Chondrocyte (in vitro differentiated cells): ENCODE measurements at regions not wholly inside any gene's neighbourhood (a gene's known extent, or its start where the extent isn't known, plus 50 kb on each side); places are given as distances from the start of the nearest gene placed in this dataset.

Experiments used
- DNase-seq: peaks from one replicate; pipeline ENCODE4 v3.0.0; 2021; ENCODE audit warnings: mixed read lengths, low spot score
- H3K27ac Mint-ChIP-seq: one replicate; pipeline ENCODE4 v1.8.0; 2021; ENCODE audit warnings: mild to moderate bottlenecking, moderate library complexity, mixed read lengths; ENCODE audit not compliant: unreplicated experiment
- H3K27me3 Mint-ChIP-seq: 2 replicates; pipeline ENCODE4 v1.8.0; 2021; ENCODE audit warnings: low read depth, mixed read lengths
- H3K36me3 Mint-ChIP-seq: 2 replicates; pipeline ENCODE4 v1.8.0; 2021; ENCODE audit warnings: low read depth, mixed read lengths
- H3K4me1 Mint-ChIP-seq: 2 replicates; pipeline ENCODE4 v1.8.0; 2021; ENCODE audit warnings: low read depth, mild to moderate bottlenecking, mixed read lengths
- H3K4me3 Mint-ChIP-seq: one replicate; pipeline ENCODE4 v1.8.0; 2021; ENCODE audit warnings: mild to moderate bottlenecking, moderate library complexity, mixed read lengths; ENCODE audit not compliant: unreplicated experiment
- H3K9me3 Mint-ChIP-seq: 2 replicates; pipeline ENCODE4 v1.8.0; 2021; ENCODE audit warnings: low read depth, mixed read lengths
- TF ChIP-seq, protein P1 (sequence below): fragments of 200-600 bp; sonication (generic); IDR thresholded peaks from 2 replicates; pipeline ENCODE4 v1.5.0; 2021; ENCODE audit warnings: antibody characterized with exemption, mild to moderate bottlenecking, moderate library complexity

DNA sequence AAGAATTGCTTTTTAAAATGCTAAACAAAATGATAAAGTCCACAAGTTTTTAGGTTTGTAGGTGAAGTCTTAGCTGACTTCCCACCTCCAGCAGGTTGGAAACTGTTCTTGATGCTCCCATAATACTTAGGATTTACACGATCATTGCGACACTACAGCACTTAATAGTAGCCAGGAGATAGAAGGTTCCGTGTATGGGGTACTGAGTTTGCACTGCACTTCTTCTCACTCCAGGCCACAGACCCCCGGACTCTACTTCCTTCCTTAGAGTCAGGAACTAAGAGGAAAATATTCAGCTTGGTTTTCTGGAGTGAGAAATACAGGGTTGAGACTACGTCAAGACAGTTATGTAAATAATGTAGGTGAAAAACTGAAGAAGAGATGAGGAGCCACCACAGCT is 56.1 kb upstream of the SGK1 start:
- TF ChIP-seq, protein P1, sequence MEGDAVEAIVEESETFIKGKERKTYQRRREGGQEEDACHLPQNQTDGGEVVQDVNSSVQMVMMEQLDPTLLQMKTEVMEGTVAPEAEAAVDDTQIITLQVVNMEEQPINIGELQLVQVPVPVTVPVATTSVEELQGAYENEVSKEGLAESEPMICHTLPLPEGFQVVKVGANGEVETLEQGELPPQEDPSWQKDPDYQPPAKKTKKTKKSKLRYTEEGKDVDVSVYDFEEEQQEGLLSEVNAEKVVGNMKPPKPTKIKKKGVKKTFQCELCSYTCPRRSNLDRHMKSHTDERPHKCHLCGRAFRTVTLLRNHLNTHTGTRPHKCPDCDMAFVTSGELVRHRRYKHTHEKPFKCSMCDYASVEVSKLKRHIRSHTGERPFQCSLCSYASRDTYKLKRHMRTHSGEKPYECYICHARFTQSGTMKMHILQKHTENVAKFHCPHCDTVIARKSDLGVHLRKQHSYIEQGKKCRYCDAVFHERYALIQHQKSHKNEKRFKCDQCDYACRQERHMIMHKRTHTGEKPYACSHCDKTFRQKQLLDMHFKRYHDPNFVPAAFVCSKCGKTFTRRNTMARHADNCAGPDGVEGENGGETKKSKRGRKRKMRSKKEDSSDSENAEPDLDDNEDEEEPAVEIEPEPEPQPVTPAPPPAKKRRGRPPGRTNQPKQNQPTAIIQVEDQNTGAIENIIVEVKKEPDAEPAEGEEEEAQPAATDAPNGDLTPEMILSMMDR, result no peak
- H3K4me1 Mint-ChIP-seq, result peaks cover 40% of the 10 kb centered on the region

GRCh38 chr6:134373282-134373922 is 55.5 kb upstream of the SGK1 start:
- H3K4me1 Mint-ChIP-seq, result peaks cover 40% of the 10 kb centered on the region
- TF ChIP-seq, protein P1, result no peak
- H3K4me3 Mint-ChIP-seq, result peak overlapping the region; percentile 31
- H3K36me3 Mint-ChIP-seq, result no peaks in the 10 kb centered on the region
- peak overlapping the region; percentile 86 for H3K27ac Mint-ChIP-seq
- no peaks in the 10 kb centered on the region for H3K27me3 Mint-ChIP-seq
- H3K9me3 Mint-ChIP-seq, result no peaks in the 10 kb centered on the region
- no peak for DNase-seq

More for the DNA sequence above, 56.1 kb upstream of the SGK1 start:
- Mint-ChIP-seq H3K4me3 (no peak overlapping the region), H3K36me3 (no peaks in the 10 kb centered on the region), H3K9me3 (no peaks in the 10 kb centered on the region), H3K27ac (peak overlapping the region; percentile 86), H3K27me3 (no peaks in the 10 kb centered on the region)
- no peak for DNase-seq

DNA sequence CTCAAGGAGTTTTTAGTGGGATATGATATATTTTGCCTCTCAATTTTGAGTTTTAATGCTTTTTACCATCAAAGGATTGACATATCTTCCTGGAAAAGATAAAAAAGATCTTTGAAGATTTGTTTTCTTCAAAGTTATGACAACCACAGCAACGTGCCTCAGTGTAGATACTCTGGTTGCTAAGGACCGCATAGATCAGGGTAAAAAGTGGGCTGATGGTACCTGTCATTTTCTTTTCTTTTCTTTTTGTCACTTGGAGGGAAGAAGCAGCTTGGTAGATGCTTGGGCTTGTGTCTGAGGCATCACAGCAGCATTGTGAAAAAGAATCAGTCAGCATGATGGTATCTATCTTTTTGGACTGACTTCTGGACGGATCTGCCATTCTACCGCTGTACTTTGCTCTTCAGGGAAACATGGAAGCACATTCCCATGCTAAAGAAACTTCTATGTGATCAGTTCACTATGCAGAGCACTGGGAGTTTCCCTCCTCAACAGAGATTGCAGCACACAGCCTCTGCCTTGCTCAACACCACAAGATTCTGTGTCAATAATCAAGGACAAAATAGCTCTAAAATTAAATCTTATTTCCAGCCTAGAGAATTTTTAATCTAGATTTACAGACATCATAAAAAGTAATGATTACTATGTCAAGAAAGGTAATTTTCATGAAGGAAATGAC is 54.8 kb upstream of the SGK1 start:
- no peak for DNase-seq
- H3K27me3 Mint-ChIP-seq, result no peaks in the 10 kb centered on the region
- TF ChIP-seq, protein P1, result no peak
- H3K4me3 Mint-ChIP-seq, result peak overlapping the region; percentile 31
- H3K9me3 Mint-ChIP-seq, result no peaks in the 10 kb centered on the region
- no peaks in the 10 kb centered on the region for H3K36me3 Mint-ChIP-seq
- peak overlapping the region; percentile 86 for H3K27ac Mint-ChIP-seq
- peaks cover 40% of the 10 kb centered on the region for H3K4me1 Mint-ChIP-seq

DNA sequence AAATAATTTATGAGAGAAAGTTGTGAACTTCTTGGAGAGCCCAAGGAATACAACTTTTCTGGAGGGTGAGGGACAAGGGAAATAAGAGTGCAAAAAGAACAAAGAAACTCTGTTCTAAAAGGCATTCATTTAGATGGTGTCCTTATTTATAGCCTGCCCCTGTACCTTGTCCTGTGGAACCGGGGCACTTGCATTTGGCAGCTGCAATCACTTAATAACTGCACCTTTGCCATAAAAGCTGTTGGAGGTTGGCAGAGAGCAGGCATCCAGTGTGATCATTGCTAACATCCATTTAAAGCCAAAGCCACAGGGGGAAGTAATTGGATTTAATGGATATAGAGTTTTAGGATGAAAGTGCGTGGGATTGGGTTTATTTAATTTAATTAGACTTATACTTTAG is 50.8 kb upstream of the SGK1 start:
- Mint-ChIP-seq H3K9me3 (no peaks in the 10 kb centered on the region), H3K4me3 (no peak overlapping the region), H3K4me1 (peaks cover 19% of the 10 kb centered on the region), H3K27me3 (no peaks in the 10 kb centered on the region), H3K36me3 (no peaks in the 10 kb centered on the region), H3K27ac (no peak overlapping the region)
- DNase-seq, result no peak
- TF ChIP-seq, protein P1, result no peak
